Colonic mucosa (tissue), 4 donors: ENCODE measurements at regions not wholly inside any gene's neighbourhood (a gene's known extent, or its start where the extent isn't known, plus 50 kb on each side); places are given as distances from the start of the nearest gene placed in this dataset.
"Not testable (repeated sequence)": the region's sequence is repeated elsewhere in the genome, so short reads cannot be mapped to it uniquely, and the experiment has no call there.

Experiments
- DNase-seq: peaks from one replicate; pipeline ENCODE4 v3.0.0-alpha.2; 2020
- H3K27ac ChIP-seq: fragments of 200-600 bp; one replicate; pipeline ENCODE4 v1.8.0; 2021
- H3K27me3 ChIP-seq: fragments of 200-600 bp; one replicate; pipeline ENCODE4 v1.8.0; 2021
- H3K36me3 ChIP-seq: fragments of 200-600 bp; one replicate; pipeline ENCODE4 v1.8.0; 2021
- H3K4me1 ChIP-seq: fragments of 200-600 bp; one replicate; pipeline ENCODE4 v1.8.0; 2021; ENCODE audit warnings: mild to moderate bottlenecking
- H3K4me3 ChIP-seq: fragments of 200-600 bp; one replicate; pipeline ENCODE4 v1.8.0; 2021
- H3K9ac ChIP-seq, 2 donors: one replicate each; pipeline ENCODE4 v1.7.0; 2013; ENCODE audit warnings: control low read depth in 2 of 2, low read depth in 2 of 2, low read length in 2 of 2
- H3K9me3 ChIP-seq: fragments of 200-600 bp; one replicate; pipeline ENCODE4 v1.8.0; 2021
- CTCF ChIP-seq: fragments of 200-600 bp; IDR thresholded peaks from one replicate; pipeline ENCODE4 v1.8.0; 2022; ENCODE audit warnings: antibody characterized with exemption, mild to moderate bottlenecking
- intact Hi-C: fragments of 100-400 bp; cut with DNase I; formaldehyde crosslinking; loops from one replicate; pipeline ENCODE4 v1.14.1; 2022
- donor health status: healthy.
- donor health status: DM: no; HTN: no; CAD: no.
- donor health status: DM: no; HTN: no; CAD: no.

DNA sequence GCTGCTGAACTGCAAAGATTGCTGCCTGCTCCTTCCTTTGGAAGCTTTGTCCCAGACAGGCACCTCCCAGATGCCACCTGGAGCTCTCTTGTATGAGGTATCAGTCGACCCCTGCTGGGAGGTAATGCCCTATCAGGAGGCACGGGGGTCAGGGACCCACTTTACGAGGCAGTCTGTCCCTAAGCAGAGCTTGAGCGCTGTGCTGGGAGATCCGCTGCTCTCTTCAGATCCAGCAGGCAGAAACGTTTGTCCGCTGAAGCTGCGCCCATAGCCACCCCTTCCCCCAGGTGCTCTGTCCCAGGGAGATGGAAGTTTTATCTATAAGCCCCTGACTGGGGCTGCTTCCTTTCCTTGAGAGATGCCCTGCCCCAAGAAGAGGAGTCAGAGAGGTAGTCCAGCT, 197.5 kb downstream of the NAF1 start:
- Histone ChIP-seq H3K27me3 (no peaks in the 10 kb centered on the region), H3K36me3 (no peaks in the 10 kb centered on the region), H3K9me3 (no peaks in the 10 kb centered on the region), H3K4me3 (no peak overlapping the region), H3K27ac (no peak overlapping the region), H3K9ac (no peak overlapping the region), H3K4me1 (no peaks in the 10 kb centered on the region)
- intact Hi-C loops = no loop called here
- TF ChIP-seq CTCF = no peak
- no peak for DNase-seq

- not testable (repeated sequence) for H3K36me3 ChIP-seq, H3K27ac ChIP-seq, H3K9me3 ChIP-seq
Observed at GRCh38 chr4:162965978-162966377, 200.7 kb downstream of the NAF1 start.

GRCh38 chr4:162959046-162959445, 207.6 kb downstream of the NAF1 start:
- Histone ChIP-seq H3K36me3 (no peaks in the 10 kb centered on the region), H3K9me3 (no peaks in the 10 kb centered on the region), H3K9ac (no peak overlapping the region), H3K4me3 (no peak overlapping the region), H3K27ac (no peak overlapping the region), H3K27me3 (no peaks in the 10 kb centered on the region), H3K4me1 (no peaks in the 10 kb centered on the region)
- TF ChIP-seq CTCF = no peak
- no peak for DNase-seq
- intact Hi-C loops = no loop called here

More at GRCh38 chr4:162965978-162966377, 200.7 kb downstream of the NAF1 start:
- H3K27me3 ChIP-seq, DNase-seq, H3K9ac ChIP-seq, H3K4me3 ChIP-seq, H3K4me1 ChIP-seq, intact Hi-C loops: not testable (repeated sequence)

GRCh38 chr4:162957521-162958143, 209.1 kb downstream of the NAF1 start:
- no peak for DNase-seq
- Histone ChIP-seq H3K27me3 (no peaks in the 10 kb centered on the region), H3K36me3 (no peaks in the 10 kb centered on the region), H3K27ac (no peak overlapping the region), H3K4me3 (no peak overlapping the region), H3K9ac (no peak overlapping the region), H3K4me1 (no peaks in the 10 kb centered on the region), H3K9me3 (no peaks in the 10 kb centered on the region)
- intact Hi-C loops = no loop called here
- TF ChIP-seq CTCF = no peak

DNA sequence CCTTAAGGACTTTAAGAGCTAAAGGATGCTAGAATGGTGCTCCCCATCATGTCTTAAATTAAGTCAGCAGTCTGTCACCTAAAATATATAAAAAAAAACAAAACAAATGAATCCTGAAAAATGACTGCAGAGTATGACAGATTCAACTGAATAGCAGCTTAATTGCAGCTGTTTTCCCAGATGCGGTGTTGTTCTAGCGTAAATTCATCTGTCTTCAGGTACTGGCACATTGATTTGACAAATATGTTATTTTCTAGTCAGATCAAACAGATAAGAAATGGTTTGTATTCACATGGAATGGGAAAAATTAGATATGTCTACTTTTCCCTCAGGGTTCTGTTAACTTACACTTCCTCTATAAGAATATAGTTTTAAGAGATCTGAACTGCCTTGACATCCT, 211.7 kb downstream of the NAF1 start:
- H3K36me3 ChIP-seq = no peaks in the 10 kb centered on the region
- H3K4me1 ChIP-seq = no peaks in the 10 kb centered on the region
- no peaks in the 10 kb centered on the region for H3K27me3 ChIP-seq
- no peak for DNase-seq
- TF ChIP-seq CTCF = no peak
- H3K4me3 ChIP-seq = no peak overlapping the region
- intact Hi-C loops = no loop called here
- no peaks in the 10 kb centered on the region for H3K9me3 ChIP-seq
- no peak overlapping the region for H3K9ac ChIP-seq
- H3K27ac ChIP-seq = no peak overlapping the region

DNA sequence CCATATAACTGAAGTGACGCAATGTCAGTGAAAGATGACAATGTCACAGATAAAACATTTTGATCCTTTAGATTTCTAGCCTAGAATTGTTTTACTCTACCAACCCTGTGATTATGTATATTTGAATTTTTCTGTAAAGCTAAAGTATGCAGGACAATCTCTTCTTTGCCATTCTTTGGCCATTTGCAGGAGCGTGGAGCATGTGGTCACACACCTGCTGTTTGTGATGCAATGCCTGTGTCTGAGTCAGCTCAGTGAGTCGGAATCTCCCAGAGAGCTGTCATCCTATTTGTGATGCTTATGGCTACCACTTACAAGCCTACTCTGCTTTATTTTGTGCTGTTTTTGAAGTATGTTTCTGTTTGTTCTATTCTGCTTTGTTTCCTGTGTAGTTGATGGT, 214.5 kb downstream of the NAF1 start:
- no peak overlapping the region for H3K27ac ChIP-seq

More for the DNA sequence above, 214.5 kb downstream of the NAF1 start:
- no peak for TF ChIP-seq CTCF
- intact Hi-C loops = no loop called here
- Histone ChIP-seq H3K9me3 (no peaks in the 10 kb centered on the region), H3K36me3 (no peaks in the 10 kb centered on the region), H3K9ac (no peak overlapping the region), H3K4me1 (no peaks in the 10 kb centered on the region), H3K27me3 (no peaks in the 10 kb centered on the region), H3K4me3 (no peak overlapping the region)
- DNase-seq = no peak
